K562 (cell line): ENCODE measurements at regions not wholly inside any gene's neighbourhood (a gene's known extent, or its start where the extent isn't known, plus 50 kb on each side); places are given as distances from the start of the nearest gene placed in this dataset.

ENCODE experiments used
- ADNP ChIP-seq: fragments of 200-800 bp; sonication (Bioruptor generic); IDR thresholded peaks from 2 replicates; pipeline ENCODE4 v1.6.1; 2016; ENCODE audit warnings: missing genetic modification characterization, missing compliant biosample characterization
- BACH1 ChIP-seq: fragments of 200-800 bp; sonication (Bioruptor generic); IDR thresholded peaks from 2 replicates; pipeline ENCODE4 v1.6.1; 2016; ENCODE audit warnings: missing genetic modification characterization, missing compliant biosample characterization
- E2F6 ChIP-seq, 2 experiments: IDR thresholded peaks; 2 replicates each; pipeline ENCODE4 v1.6.1; 2011; ENCODE audit warnings: borderline replicate concordance in 1 of 2, control low read depth in 1 of 2, low read depth in 1 of 2, low read length in 1 of 2, mild to moderate bottlenecking in 1 of 2, mixed read lengths in 1 of 2, moderate library complexity in 1 of 2; ENCODE audit not compliant: insufficient read depth in 1 of 2, insufficient read length in 1 of 2, poor library complexity in 1 of 2, severe bottlenecking in 1 of 2; ENCODE audit errors: extremely low read depth in 1 of 2
- GABPB1 ChIP-seq: sonication (generic); formaldehyde crosslinking; IDR thresholded peaks from 2 replicates; pipeline ENCODE4 v1.8.0; 2022; ENCODE audit warnings: mild to moderate bottlenecking, missing genetic modification reagents
- HCFC1 ChIP-seq: IDR thresholded peaks from 2 replicates; pipeline ENCODE4 v1.6.1; 2012; ENCODE audit warnings: low read depth, low read length, improper control_type of control experiment
- HDAC1 ChIP-seq, 2 experiments: fragments of 450-650 bp; IDR thresholded peaks; 2 replicates each; pipeline ENCODE4 v1.6.1; 2016 to 2017; ENCODE audit warnings: inconsistent platforms in 1 of 2, mild to moderate bottlenecking in 1 of 2, moderate library complexity in 1 of 2
- RERE ChIP-seq: sonication (generic); formaldehyde crosslinking; IDR thresholded peaks from 2 replicates; pipeline ENCODE4 v1.8.0; 2023; ENCODE audit warnings: missing genetic modification reagents, mild to moderate bottlenecking, borderline replicate concordance
- TFAM ChIP-seq: fragments of 250-450 bp; sonication (Bioruptor Pico); conservative IDR thresholded peaks from 2 replicates; pipeline ENCODE4 v1.5.0; 2021; ENCODE audit warnings: mild to moderate bottlenecking, moderate library complexity
- ZBTB11 ChIP-seq, 3 experiments: fragments of 200-800 bp in 1 of 3; fragments of 250-450 bp in 1 of 3; fragments of 450-650 bp in 1 of 3; sonication (Bioruptor Pico) in 1 of 3; sonication (Bioruptor generic) in 1 of 3; formaldehyde crosslinking in 1 of 3; IDR thresholded peaks; 2 replicates each; pipeline versions ENCODE4 v1.6.1 to v1.8.0; 2016 to 2022; ENCODE audit warnings: mild to moderate bottlenecking in 2 of 3, missing genetic modification characterization in 2 of 3, missing compliant biosample characterization in 1 of 3, moderate library complexity in 1 of 3
- ZC3H11A ChIP-seq: IDR thresholded peaks from 2 replicates; pipeline ENCODE4 v1.6.1; 2012; ENCODE audit warnings: low read depth, low read length, improper control_type of control experiment
- ZNF12 ChIP-seq: sonication (generic); formaldehyde crosslinking; IDR thresholded peaks from 2 replicates; pipeline ENCODE4 v1.4.0; 2020; ENCODE audit warnings: mild to moderate bottlenecking, missing genetic modification reagents
- ZNF174 ChIP-seq: fragments of 250-450 bp; sonication (Bioruptor Pico); IDR thresholded peaks from 2 replicates; pipeline ENCODE4 v1.4.0; 2020; ENCODE audit warnings: mild to moderate bottlenecking
- ZNF512 ChIP-seq: IDR thresholded peaks from 2 replicates; pipeline ENCODE4 v1.6.1; 2016; ENCODE audit warnings: missing genetic modification characterization, missing compliant biosample characterization
- ZNF740 ChIP-seq, 3 experiments: fragments of 200-800 bp in 1 of 3; sonication (Bioruptor generic) in 1 of 3; sonication (generic) in 1 of 3; formaldehyde crosslinking in 1 of 3; IDR thresholded peaks; 2 replicates each; pipeline versions ENCODE4 v1.6.1 to v1.8.0; 2016 to 2022; ENCODE audit warnings: mild to moderate bottlenecking in 2 of 3, missing compliant biosample characterization in 2 of 3, missing genetic modification characterization in 2 of 3, missing genetic modification reagents in 1 of 3

GRCh38 chr13:50511877-50512341 is 331.6 kb downstream of the DLEU7 start (continued):
- TF ChIP-seq RERE (CRISPR knock-in tag) (no peak), GABPB1 (no peak), TFAM (no peak), BACH1 (peak; percentile 21; the same call in 1 of the 2 replicates), ZNF12 (CRISPR knock-in tag) (no peak), ZC3H11A (no peak), ZNF512 (tag) (no peak), ZBTB11 (CRISPR knock-in tag; IDR thresholded peaks at IDR 0.05) (no peak), ZNF174 (CRISPR knock-in tag) (no peak), HCFC1 (no peak), HDAC1 (IDR thresholded peaks at IDR 0.05) (0 out of 4 replicates have a peak, but pooled peaks of 1 of the 2 experiments have one; percentile 13), ZNF740 (CRISPR knock-in tag; IDR thresholded peaks at IDR 0.05) (no peak), ZNF740 (tag; IDR thresholded peaks at IDR 0.05) (no peak), E2F6 (IDR thresholded peaks at IDR 0.05; ENCODE audit: borderline replicate concordance in 1 of 2, extremely low read depth in 1 of 2, insufficient read depth in 1 of 2, insufficient read length in 1 of 2, low read depth in 1 of 2, low read length in 1 of 2, poor library complexity in 1 of 2, severe bottlenecking in 1 of 2) (no peak), ADNP (tag) (no peak)
